HG02798 (cell line): ENCODE measurements at regions not wholly inside any gene's neighbourhood (a gene's known extent, or its start where the extent isn't known, plus 50 kb on each side); places are given as distances from the start of the nearest gene placed in this dataset.

Experiments
- ATAC-seq: cut with Tn5 transposase; IDR thresholded peaks from one replicate; pipeline ENCODE4 v1.9.1; 2021; ENCODE audit warnings: mild to moderate bottlenecking; ENCODE audit not compliant: unreplicated experiment, poor library complexity

GRCh38 chr10:85170026-85170425 lies 841.6 kb downstream of the CCSER2 start:
- ATAC-seq = no peak

GRCh38 chr10:85175635-85176034 lies 847.2 kb downstream of the CCSER2 start:
- ATAC-seq = no peak

GRCh38 chr10:85177767-85178166 lies 849.4 kb downstream of the CCSER2 start:
- ATAC-seq = no peak

GRCh38 chr10:85187047-85187446 lies 858.7 kb downstream of the CCSER2 start:
- ATAC-seq = no peak

- ATAC-seq = no peak
These were observed 860.5 kb downstream of the CCSER2 start for GRCh38 chr10:85188770-85189484.

- no peak for ATAC-seq
These were observed 865.4 kb downstream of the CCSER2 start for GRCh38 chr10:85193796-85194195.

GRCh38 chr10:85194706-85195105 lies 866.3 kb downstream of the CCSER2 start:
- ATAC-seq = no peak

- no peak for ATAC-seq
These were observed 867.2 kb downstream of the CCSER2 start for GRCh38 chr10:85195596-85195995.

GRCh38 chr10:85204814-85205213 lies 876.4 kb downstream of the CCSER2 start:
- ATAC-seq = no peak

GRCh38 chr10:85212526-85212925 lies 884.1 kb downstream of the CCSER2 start:
- no peak for ATAC-seq

GRCh38 chr10:85213493-85213892 lies 885.1 kb downstream of the CCSER2 start:
- no peak for ATAC-seq

GRCh38 chr10:85222300-85222699 lies 893.9 kb downstream of the CCSER2 start:
- no peak for ATAC-seq

GRCh38 chr10:85224366-85224940 lies 896.1 kb downstream of the CCSER2 start:
- ATAC-seq = no peak

- no peak for ATAC-seq
These were observed 896.9 kb downstream of the CCSER2 start for GRCh38 chr10:85225311-85225710.

GRCh38 chr10:85226596-85226995 lies 898.2 kb downstream of the CCSER2 start:
- no peak for ATAC-seq

- no peak for ATAC-seq
These were observed 900.3 kb downstream of the CCSER2 start for GRCh38 chr10:85228726-85229125.

- ATAC-seq = no peak
These were observed 903.3 kb downstream of the CCSER2 start for GRCh38 chr10:85231534-85232270.

- ATAC-seq = no peak
These were observed 906.9 kb downstream of the CCSER2 start for GRCh38 chr10:85235258-85235657.

- no peak for ATAC-seq
These were observed 910.3 kb downstream of the CCSER2 start for GRCh38 chr10:85238676-85239075.

GRCh38 chr10:85250304-85250703 lies 921.9 kb downstream of the CCSER2 start:
- ATAC-seq = no peak

GRCh38 chr10:85256481-85256880 lies 928.1 kb downstream of the CCSER2 start:
- no peak for ATAC-seq
